GM12873 (cell line): ENCODE measurements at regions not wholly inside any gene's neighbourhood (a gene's known extent, or its start where the extent isn't known, plus 50 kb on each side); places are given as distances from the start of the nearest gene placed in this dataset.

Experiments
- CTCF ChIP-seq: IDR thresholded peaks from 2 replicates; pipeline ENCODE4 v1.5.1; 2012; ENCODE audit warnings: low read depth, mild to moderate bottlenecking, moderate library complexity, low read length, control low read depth; ENCODE audit not compliant: insufficient read depth; ENCODE audit errors: missing control alignments

- TF ChIP-seq CTCF = no peak
Observed at GRCh38 chr3:187878772-187879518, 133.7 kb upstream of the BCL6 start.

- no peak for TF ChIP-seq CTCF
Observed at GRCh38 chr3:187880441-187880840, 135.2 kb upstream of the BCL6 start.

- TF ChIP-seq CTCF = no peak
Observed at GRCh38 chr3:187880851-187881250, 135.6 kb upstream of the BCL6 start.

- TF ChIP-seq CTCF = no peak
Observed at GRCh38 chr3:187888701-187889100, 143.4 kb upstream of the BCL6 start.

GRCh38 chr3:187889106-187889505 lies 143.8 kb upstream of the BCL6 start:
- no peak for TF ChIP-seq CTCF

GRCh38 chr3:187889601-187890404 lies 144.5 kb upstream of the BCL6 start:
- TF ChIP-seq CTCF = no peak

GRCh38 chr3:187896646-187897045 lies 151.4 kb upstream of the BCL6 start:
- TF ChIP-seq CTCF = no peak
